Kidney capillary endothelial cell (primary cell): ENCODE measurements at regions not wholly inside any gene's neighbourhood (a gene's known extent, or its start where the extent isn't known, plus 50 kb on each side); places are given as distances from the start of the nearest gene placed in this dataset.

Experiments
- DNase-seq: peaks from one replicate; pipeline ENCODE4 v3.0.0-alpha.2; 2018; ENCODE audit warnings: low spot score

GRCh38 chr3:159898147-159898546 is 90.5 kb upstream of the IL12A start:
- DNase-seq = no peak

- no peak for DNase-seq
Observed at GRCh38 chr3:159899166-159899565, 89.5 kb upstream of the IL12A start.

DNA sequence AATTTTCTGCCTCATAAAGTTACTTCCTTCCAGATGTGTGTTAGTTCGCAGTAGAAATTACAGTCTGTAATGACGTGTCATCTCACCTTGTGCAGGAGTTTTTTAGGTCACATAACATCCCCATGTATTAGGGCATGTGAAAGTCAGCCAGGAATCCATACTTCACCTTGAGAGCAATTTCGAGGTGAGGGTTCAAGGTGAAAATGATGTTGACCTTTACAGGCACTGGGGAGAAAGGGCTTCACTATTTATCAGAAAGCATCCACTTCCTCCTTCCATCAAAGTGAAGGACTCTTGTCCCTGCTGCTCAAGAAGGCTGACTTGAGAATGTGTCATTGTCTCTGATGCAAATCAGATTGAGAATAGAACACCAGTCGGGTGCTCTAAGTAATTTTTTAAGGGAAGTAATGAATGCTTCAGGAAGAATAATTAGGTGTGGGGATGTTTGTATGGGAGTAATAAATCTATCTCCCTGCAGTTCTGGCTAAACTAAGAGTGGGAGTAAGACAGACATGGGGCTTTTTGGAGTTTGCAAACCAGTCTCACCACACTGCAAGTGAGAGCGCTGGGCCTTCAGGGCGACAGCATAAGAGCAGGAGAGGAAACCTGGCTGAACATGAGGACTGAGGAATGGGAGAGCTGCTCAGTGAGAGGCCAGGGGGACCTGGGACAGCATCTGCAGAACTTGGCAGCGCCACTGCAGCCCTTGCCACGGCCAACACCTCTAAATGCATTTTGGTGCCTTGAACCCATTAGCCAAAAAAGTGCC is 85.9 kb upstream of the IL12A start:
- DNase-seq = no peak

- no peak for DNase-seq
Observed at GRCh38 chr3:159904455-159904854, 84.2 kb upstream of the IL12A start.

DNA sequence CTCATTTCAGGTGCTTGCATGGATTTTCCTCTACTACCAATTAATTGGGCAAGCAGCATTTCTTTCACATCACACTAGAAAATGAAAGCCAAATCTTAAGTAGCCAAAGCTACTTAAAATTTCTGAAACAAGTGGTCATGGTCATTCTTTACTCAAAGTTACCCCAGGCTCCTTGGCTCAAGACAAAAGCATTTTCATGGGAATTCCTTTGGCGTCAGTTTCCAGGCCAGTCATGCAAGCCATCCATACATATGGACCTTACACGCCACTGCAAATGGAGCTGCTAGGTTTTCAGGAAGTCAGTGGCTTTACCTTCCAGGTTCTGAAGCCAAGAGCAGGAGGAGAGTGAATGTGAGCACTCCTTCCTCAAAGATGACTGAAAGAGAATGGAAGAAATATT is 83.7 kb upstream of the IL12A start:
- no peak for DNase-seq

DNA sequence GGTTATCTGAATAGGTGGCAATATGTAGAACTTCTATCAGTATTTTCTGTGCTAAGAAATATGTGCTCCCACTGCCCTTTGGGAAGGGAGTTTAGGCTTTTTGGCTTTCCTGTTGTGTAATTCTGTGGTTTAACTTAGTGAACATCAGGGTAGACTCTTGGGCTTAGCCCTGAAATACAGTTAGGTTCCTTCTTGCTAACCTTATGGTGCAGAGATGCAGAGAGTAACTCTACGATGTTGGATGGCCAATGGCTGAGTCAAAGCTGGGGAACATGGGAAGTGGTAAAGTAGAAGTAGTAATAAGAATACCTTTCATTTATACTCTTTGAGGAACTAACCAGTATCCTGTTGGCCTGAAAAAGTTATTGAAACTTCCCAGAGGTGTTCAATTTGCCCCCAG is 80.8 kb upstream of the IL12A start:
- DNase-seq = no peak

GRCh38 chr3:159910991-159911663 is 77.5 kb upstream of the IL12A start:
- DNase-seq = no peak

DNA sequence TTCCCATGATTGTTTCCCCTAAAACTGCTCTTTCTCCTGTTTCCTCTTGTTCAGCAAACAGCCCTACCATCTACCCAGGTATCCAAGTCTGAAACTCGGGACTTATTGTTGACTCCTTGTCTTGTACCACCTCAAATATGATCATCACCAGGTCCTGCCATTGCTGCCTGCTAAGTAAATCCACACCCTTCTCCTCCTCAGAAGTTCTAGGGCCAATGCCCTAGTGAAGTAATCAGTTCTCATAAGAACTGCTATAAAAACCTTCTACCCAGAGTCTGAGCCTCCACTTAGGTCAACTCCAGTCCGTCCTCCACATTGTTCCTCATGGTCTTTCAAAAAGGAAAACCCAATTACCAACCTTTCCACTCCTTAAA is 77.0 kb upstream of the IL12A start:
- no peak for DNase-seq

DNA sequence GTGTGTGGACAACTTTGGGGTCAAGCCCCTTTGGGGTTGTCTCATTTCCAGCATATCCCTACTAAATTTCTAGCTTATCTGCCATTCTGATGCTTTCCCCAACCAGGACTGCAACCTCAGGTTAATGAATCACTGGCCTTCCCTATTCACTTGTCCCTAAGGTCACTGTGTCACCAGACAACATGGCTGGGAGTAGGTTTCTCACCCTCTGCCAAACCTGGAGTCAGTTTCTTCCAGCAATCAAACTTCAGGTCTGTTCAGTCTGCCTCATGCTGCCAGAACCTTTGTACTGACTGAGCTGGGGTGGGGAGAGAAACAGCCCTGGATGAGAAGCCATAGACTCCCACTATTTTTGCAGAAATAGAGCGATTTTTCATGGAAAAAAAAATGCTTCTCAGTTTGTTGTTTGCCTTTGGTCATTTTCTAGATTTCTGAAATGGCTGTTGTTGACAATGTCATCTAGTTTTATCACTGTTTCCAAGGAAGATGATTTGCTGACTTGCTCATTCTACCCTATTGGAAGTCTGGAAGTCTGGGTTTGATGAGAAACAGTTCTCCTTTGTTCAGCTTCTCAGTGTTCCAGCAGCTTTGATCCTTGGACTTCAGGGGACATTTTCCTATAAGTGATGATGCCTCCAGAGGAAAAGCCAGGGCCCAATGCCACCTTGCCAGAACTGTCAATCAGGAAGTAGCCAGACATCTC is 74.8 kb upstream of the IL12A start:
- DNase-seq = no peak

DNA sequence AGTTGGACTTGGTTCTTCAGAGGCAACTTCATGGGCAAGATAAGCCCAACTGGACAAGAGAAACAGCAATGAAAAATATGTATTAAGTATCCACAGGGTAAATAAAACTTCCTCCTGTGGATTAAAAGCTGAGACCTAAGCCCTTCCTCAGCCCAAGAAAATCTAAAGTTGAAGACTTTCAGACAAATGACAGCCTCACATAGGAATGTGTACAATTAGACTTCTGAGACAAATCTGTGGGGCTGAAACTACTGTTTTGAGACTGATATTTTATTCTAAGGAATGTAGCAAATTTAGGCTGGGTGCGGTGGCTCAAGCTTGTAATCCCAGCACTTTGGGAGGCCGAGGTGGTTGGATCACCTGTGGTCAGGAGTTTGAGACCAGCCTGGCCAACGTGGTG is 74.2 kb upstream of the IL12A start:
- DNase-seq = no peak

- no peak for DNase-seq
Observed at GRCh38 chr3:159916052-159916451, 72.6 kb upstream of the IL12A start.

DNA sequence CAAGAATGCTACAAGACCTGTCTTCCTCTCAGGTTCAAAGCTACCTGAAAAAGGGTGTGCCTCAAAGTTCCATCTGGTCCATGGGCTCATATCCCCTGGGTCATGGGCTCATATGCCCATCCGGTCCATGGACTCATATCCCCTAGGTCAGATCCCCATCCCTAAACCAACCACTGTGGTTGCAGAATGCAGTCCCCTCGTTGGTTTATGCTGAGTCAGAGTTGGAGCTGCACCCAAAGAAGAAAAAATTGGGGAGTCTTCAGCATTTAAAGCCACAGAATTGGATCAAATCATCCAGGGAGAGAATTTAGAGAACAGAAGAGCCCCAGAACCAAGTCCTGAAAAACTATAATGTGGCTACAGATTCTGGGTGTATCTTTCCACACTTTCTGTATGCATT is 71.5 kb upstream of the IL12A start:
- no peak for DNase-seq

GRCh38 chr3:159919873-159920272 is 68.8 kb upstream of the IL12A start:
- DNase-seq = no peak

GRCh38 chr3:159922193-159922840 is 66.3 kb upstream of the IL12A start:
- no peak for DNase-seq

DNA sequence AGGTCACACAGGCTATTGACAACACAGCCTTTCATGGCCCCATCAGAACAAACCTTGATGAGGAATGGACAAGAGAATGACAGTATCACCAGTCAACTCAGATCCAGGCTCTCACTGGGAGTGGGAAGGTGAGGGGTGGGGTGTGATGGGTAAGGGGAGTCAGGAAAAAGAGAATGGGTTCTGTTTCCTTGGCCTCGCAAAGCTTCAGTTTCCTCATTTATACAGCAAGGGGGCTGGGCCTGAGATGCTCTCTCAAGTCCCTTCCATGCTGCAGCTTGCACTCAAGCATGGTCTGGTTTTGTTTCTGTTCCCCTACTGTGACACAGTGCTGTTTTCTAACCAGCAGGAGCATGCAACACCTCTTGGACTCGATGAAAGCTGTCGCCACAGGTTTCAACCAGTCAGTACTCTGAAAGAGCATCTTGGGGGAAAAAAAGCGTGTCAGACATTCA is 65.7 kb upstream of the IL12A start:
- DNase-seq = no peak

DNA sequence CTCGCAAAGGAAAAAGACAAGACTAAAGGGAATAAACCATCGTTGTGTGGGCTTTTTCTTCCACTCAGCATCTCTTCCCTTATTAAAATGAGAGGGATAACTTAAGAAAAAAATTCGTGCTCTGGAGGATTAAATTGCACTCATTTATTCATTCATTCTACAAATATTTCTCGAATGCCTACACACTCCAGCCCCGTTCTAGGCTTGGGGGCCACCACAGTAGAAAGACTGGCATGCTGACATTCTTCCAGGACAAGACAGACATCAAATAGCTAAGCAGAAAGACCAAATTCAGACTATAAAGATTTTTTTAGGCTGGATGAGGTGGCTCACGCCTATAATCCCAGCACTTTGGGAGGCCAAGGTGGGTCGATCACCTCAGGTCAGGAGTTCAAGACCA is 65.3 kb upstream of the IL12A start:
- no peak for DNase-seq

- DNase-seq = no peak
Observed at GRCh38 chr3:159923956-159924355, 64.7 kb upstream of the IL12A start.

- DNase-seq = no peak
Observed at GRCh38 chr3:159924411-159924810, 64.2 kb upstream of the IL12A start.

- no peak for DNase-seq
Observed at GRCh38 chr3:159925248-159925647, 63.4 kb upstream of the IL12A start.

DNA sequence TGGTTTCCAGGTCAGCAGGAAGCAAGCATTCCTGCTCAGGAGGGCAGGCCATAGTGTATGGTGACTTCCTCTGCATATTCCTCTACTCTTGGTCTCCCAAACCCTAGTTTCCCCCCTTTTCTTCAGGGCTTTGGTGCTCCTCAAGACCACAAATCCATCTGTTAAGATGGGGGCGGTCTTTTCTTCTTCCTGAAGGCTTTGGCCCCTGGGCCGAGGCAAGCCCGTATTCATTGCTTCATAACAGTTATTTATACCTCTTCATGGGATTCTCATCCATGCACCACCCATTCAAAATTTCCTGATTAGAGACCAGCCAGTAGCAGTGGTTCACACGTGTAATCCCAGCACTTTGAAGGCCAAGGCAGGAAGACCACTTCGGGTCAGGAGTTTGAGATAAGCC is 62.1 kb upstream of the IL12A start:
- no peak for DNase-seq

GRCh38 chr3:159928071-159928491 is 60.6 kb upstream of the IL12A start:
- DNase-seq = no peak

- no peak for DNase-seq
Observed at GRCh38 chr3:159928666-159929065, 60.0 kb upstream of the IL12A start.
